T-helper 17 cell (primary cell): ENCODE measurements at regions not wholly inside any gene's neighbourhood (a gene's known extent, or its start where the extent isn't known, plus 50 kb on each side); places are given as distances from the start of the nearest gene placed in this dataset.

Experiments used
- ATAC-seq: fragments of 150-1000 bp; cut with Tn5 transposase; 2 replicates; pipeline ENCODE4 v1.10.0; 2021; ENCODE audit warnings: mild to moderate bottlenecking, moderate library complexity
- DNase-seq, 3 donors: peaks; one replicate each; pipeline versions ENCODE4 v3.0.0 to v3.0.0-alpha.2; 2020 to 2021
- H3K9me3 ChIP-seq: one replicate; pipeline ENCODE4 v1.7.0; 2013; ENCODE audit warnings: low read length, mild to moderate bottlenecking; ENCODE audit not compliant: control insufficient read depth, poor library complexity, severe bottlenecking
- H3K27ac Mint-ChIP-seq: one replicate; pipeline ENCODE4 v1.8.0; 2022; ENCODE audit warnings: mild to moderate bottlenecking, moderate library complexity, mixed read lengths
- H3K27me3 Mint-ChIP-seq: one replicate; pipeline ENCODE4 v1.8.0; 2022; ENCODE audit warnings: mixed read lengths
- H3K36me3 Mint-ChIP-seq: one replicate; pipeline ENCODE4 v1.8.0; 2022; ENCODE audit warnings: low read depth, mixed read lengths
- H3K4me1 Mint-ChIP-seq: one replicate; pipeline ENCODE4 v1.8.0; 2022; ENCODE audit warnings: mild to moderate bottlenecking, mixed read lengths
- H3K4me3 Mint-ChIP-seq: one replicate; pipeline ENCODE4 v1.8.0; 2022; ENCODE audit warnings: mild to moderate bottlenecking, moderate library complexity, mixed read lengths

DNA sequence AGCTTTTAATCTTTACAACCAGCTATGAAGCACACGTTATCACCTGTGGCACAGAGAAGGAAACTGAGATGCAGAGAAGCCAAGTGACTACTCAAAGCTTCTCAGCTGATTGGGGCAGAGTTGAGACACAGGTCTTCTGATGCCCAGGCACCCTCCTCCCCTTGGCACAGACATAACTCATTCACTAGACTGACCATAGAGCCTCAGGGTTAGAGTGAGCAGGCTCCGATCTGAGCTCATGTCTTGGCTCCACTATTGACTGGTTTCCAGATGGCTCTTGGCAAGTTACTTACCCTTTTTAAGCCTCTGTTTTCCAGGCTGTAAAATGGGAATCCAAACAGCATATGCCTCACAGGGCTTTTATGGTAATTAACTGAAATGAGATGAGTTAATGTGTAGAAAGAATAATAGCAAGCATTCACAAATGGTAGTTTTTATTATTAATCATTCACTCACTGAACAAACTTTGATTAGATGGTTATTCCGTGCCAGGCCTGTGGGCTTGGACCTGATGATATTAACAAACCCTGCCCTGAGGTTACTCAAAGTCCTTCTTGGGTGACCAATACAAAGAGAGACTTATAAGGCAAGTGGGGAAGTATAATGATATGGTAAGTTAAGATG is 184.3 kb downstream of the ANXA2 start:
- peaks cover 55% of the 10 kb centered on the region for H3K27me3 Mint-ChIP-seq
- ATAC-seq = no peak

GRCh38 chr15:60214201-60214600 is 183.6 kb downstream of the ANXA2 start:
- no peaks in the 10 kb centered on the region for H3K9me3 ChIP-seq
- no peaks in the 10 kb centered on the region for H3K4me1 Mint-ChIP-seq
- H3K27me3 Mint-ChIP-seq = peaks cover 54% of the 10 kb centered on the region
- DNase-seq (no peak), ATAC-seq (no peak)
- H3K27ac Mint-ChIP-seq = no peak overlapping the region
- H3K36me3 Mint-ChIP-seq = peaks cover 3% of the 10 kb centered on the region
- H3K4me3 Mint-ChIP-seq = no peak overlapping the region

More for the DNA sequence above, 184.3 kb downstream of the ANXA2 start:
- H3K4me3 Mint-ChIP-seq = no peak overlapping the region
- H3K9me3 ChIP-seq = no peaks in the 10 kb centered on the region
- no peaks in the 10 kb centered on the region for H3K4me1 Mint-ChIP-seq
- H3K36me3 Mint-ChIP-seq = peaks cover 3% of the 10 kb centered on the region
- H3K27ac Mint-ChIP-seq = no peak overlapping the region
- no peak for DNase-seq

GRCh38 chr15:60215225-60215963 is 182.4 kb downstream of the ANXA2 start:
- Mint-ChIP-seq H3K27me3 (peaks cover 42% of the 10 kb centered on the region), H3K27ac (no peak overlapping the region), H3K36me3 (peaks cover 4% of the 10 kb centered on the region), H3K4me1 (no peaks in the 10 kb centered on the region), H3K4me3 (no peak overlapping the region)
- DNase-seq (no peak), ATAC-seq (no peak)
- no peaks in the 10 kb centered on the region for H3K9me3 ChIP-seq

- Mint-ChIP-seq H3K27ac (no peak overlapping the region), H3K36me3 (peaks cover 5% of the 10 kb centered on the region), H3K27me3 (peaks cover 48% of the 10 kb centered on the region), H3K4me1 (no peaks in the 10 kb centered on the region), H3K4me3 (no peak overlapping the region)
- H3K9me3 ChIP-seq = no peaks in the 10 kb centered on the region
- DNase-seq = no peak
- no peak for ATAC-seq
These were observed 180.6 kb downstream of the ANXA2 start for GRCh38 chr15:60217161-60217560.

GRCh38 chr15:60218256-60218655 is 179.5 kb downstream of the ANXA2 start:
- no peaks in the 10 kb centered on the region for H3K9me3 ChIP-seq
- DNase-seq (no peak), ATAC-seq (no peak)
- Mint-ChIP-seq H3K27me3 (peaks cover 50% of the 10 kb centered on the region), H3K4me3 (no peak overlapping the region), H3K36me3 (peaks cover 5% of the 10 kb centered on the region), H3K4me1 (no peaks in the 10 kb centered on the region), H3K27ac (no peak overlapping the region)

- Mint-ChIP-seq H3K4me1 (no peaks in the 10 kb centered on the region), H3K4me3 (no peak overlapping the region)
- DNase-seq = no peak
These were observed 177.9 kb downstream of the ANXA2 start for GRCh38 chr15:60219866-60220265.

DNA sequence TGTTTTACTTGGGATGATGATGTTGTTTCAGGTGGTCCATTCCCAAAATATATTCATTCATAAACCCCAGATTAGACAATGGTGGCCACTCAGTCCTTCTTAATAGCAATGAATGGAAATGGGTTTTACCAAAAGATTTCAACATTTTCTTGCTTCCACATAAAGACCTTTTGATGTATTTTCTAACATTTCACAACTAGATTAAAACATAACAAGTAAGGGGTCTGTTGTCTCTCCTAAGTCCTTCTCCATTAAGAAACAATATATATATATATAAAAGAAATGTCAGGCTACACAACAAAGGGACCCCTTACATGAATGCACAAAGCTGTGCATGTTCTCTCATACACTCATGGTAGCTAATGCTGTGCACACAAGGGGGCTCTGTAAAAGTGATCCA is 176.4 kb downstream of the ANXA2 start:
- Mint-ChIP-seq H3K36me3 (peaks cover 3% of the 10 kb centered on the region), H3K27ac (no peak overlapping the region), H3K4me1 (no peaks in the 10 kb centered on the region), H3K27me3 (peaks cover 44% of the 10 kb centered on the region), H3K4me3 (no peak overlapping the region)
- DNase-seq = no peak
- no peak for ATAC-seq
- H3K9me3 ChIP-seq = no peaks in the 10 kb centered on the region

More at GRCh38 chr15:60219866-60220265, 177.9 kb downstream of the ANXA2 start:
- Mint-ChIP-seq H3K36me3 (peaks cover 3% of the 10 kb centered on the region), H3K27ac (no peak overlapping the region), H3K27me3 (peaks cover 51% of the 10 kb centered on the region)
- H3K9me3 ChIP-seq = no peaks in the 10 kb centered on the region
- ATAC-seq = no peak

DNA sequence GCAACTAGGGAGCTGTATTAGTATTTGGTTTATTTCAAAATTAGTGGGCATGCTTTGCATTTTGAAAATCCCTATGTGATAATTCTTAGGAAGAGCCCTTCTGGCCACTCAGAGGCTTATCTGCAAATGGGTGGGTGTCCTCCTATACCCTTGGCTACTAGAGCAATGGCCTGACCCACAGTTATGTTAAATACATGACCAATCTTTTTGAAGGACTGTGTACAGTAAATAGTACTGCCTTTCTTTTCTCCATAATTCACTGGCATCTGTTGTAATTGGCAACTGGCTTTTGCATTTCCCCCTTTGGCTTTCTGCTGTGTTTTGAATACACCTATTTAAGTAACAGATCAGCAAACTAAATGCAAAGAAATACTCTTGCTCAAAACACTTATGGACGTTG is 175.4 kb downstream of the ANXA2 start:
- Mint-ChIP-seq H3K4me3 (no peak overlapping the region), H3K36me3 (peaks cover 3% of the 10 kb centered on the region), H3K4me1 (no peaks in the 10 kb centered on the region), H3K27ac (no peak overlapping the region), H3K27me3 (peaks cover 53% of the 10 kb centered on the region)
- no peaks in the 10 kb centered on the region for H3K9me3 ChIP-seq
- DNase-seq (no peak), ATAC-seq (no peak)

- Mint-ChIP-seq H3K27ac (no peak overlapping the region), H3K27me3 (peaks cover 61% of the 10 kb centered on the region), H3K4me1 (no peaks in the 10 kb centered on the region), H3K36me3 (peaks cover 3% of the 10 kb centered on the region), H3K4me3 (no peak overlapping the region)
- ATAC-seq (no peak), DNase-seq (no peak)
- H3K9me3 ChIP-seq = no peaks in the 10 kb centered on the region
These were observed 174.6 kb downstream of the ANXA2 start for GRCh38 chr15:60223176-60223575.

DNA sequence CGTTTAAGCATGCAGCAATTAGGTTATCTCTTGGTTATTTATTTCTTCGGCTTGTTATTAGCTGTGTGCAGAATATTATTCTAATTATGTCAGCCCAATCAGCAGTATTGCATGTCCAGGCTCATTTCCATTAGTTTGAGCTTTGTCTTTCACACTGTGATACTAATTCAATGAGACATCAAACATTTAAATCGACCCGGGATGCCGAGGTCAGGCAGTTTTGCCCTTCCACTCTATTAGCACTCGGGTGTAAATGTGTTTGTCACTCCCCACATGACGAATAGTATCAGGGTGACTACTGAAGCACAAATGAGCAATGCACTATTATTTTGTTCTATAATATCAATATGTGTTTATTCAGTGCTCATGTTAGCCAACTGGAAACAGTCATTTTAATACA is 170.9 kb downstream of the ANXA2 start:
- H3K4me1 Mint-ChIP-seq = no peaks in the 10 kb centered on the region
- no peaks in the 10 kb centered on the region for H3K9me3 ChIP-seq
- no peak overlapping the region for H3K27ac Mint-ChIP-seq
- ATAC-seq = no peak
- peaks cover 2% of the 10 kb centered on the region for H3K36me3 Mint-ChIP-seq
- peaks cover 80% of the 10 kb centered on the region for H3K27me3 Mint-ChIP-seq
- DNase-seq = no peak
- H3K4me3 Mint-ChIP-seq = no peak overlapping the region

- H3K9me3 ChIP-seq = no peaks in the 10 kb centered on the region
- H3K27me3 Mint-ChIP-seq = peaks cover 83% of the 10 kb centered on the region
- DNase-seq = no peak
- H3K27ac Mint-ChIP-seq = no peak overlapping the region
- H3K4me1 Mint-ChIP-seq = no peaks in the 10 kb centered on the region
- H3K36me3 Mint-ChIP-seq = peaks cover 2% of the 10 kb centered on the region
- no peak overlapping the region for H3K4me3 Mint-ChIP-seq
- ATAC-seq = no peak
These were observed 169.7 kb downstream of the ANXA2 start for GRCh38 chr15:60228101-60228500.

GRCh38 chr15:60228619-60229018 is 169.2 kb downstream of the ANXA2 start:
- Mint-ChIP-seq H3K27me3 (peaks cover 82% of the 10 kb centered on the region), H3K4me3 (no peak overlapping the region), H3K4me1 (no peaks in the 10 kb centered on the region), H3K36me3 (peaks cover 2% of the 10 kb centered on the region), H3K27ac (no peak overlapping the region)
- no peak for ATAC-seq
- H3K9me3 ChIP-seq = no peaks in the 10 kb centered on the region
- no peak for DNase-seq

DNA sequence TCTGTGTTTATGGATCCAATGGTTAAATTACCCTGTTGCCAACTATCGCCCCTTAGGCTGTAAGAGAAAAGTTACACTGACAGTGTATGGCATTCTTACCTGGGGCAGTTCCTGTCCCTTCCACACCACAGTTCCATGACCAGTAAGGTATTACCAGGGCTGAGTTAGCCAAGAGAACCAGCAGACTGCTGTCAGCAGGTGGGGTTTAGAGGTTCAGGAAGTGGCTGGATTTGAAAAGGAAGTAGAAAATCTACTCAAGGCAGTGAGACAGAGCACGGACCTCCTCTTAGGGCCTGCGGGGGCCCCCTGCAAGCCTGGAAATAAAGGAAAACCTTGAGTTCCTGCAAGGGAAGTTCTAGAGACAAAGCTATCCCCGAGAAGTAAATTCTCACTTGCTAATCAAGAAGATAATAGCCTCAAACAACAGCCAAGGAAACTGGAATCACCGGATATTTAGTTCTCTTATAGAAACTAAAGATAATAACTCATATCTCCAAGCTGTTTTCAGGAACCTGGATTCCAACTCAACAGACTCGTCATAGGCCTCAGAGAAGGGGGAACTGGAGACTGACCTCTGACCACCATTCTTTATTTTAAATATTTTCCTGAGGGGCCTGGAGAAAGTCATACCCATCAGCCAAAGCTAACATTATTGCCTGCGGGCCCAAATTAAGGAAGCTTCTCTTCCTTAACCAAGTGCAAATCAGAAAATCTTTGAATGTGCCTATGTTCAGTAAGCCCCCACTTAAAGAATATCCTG is 161.7 kb downstream of the ANXA2 start:
- H3K27ac Mint-ChIP-seq = no peak overlapping the region
- peaks cover 6% of the 10 kb centered on the region for H3K36me3 Mint-ChIP-seq
- H3K27me3 Mint-ChIP-seq = peaks cover 44% of the 10 kb centered on the region
- H3K9me3 ChIP-seq = no peaks in the 10 kb centered on the region
- H3K4me1 Mint-ChIP-seq = peaks cover 3% of the 10 kb centered on the region
- no peak overlapping the region for H3K4me3 Mint-ChIP-seq
- DNase-seq (no peak), ATAC-seq (no peak)
